HEK293T (cell line): ENCODE measurements at regions not wholly inside any gene's neighbourhood (a gene's known extent, or its start where the extent isn't known, plus 50 kb on each side); places are given as distances from the start of the nearest gene placed in this dataset.

Source experiments
- CTCF ChIA-PET: fragments of 350-600 bp; formaldehyde crosslinking; extraction: SDS; loops from one replicate; lab custom pipeline; 2021; ENCODE audit warnings: antibody characterized with exemption, inconsistent platforms; lab: Yijun Ruan, JAX
- POLR2A ChIA-PET: fragments of 350-600 bp; formaldehyde crosslinking; extraction: SDS; loops from one replicate; lab custom pipeline; 2020; ENCODE audit warnings: antibody characterized with exemption, inconsistent platforms; lab: Yijun Ruan, JAX
- DNase-seq: peaks from one replicate; pipeline ENCODE4 v3.0.0; 2012; ENCODE audit warnings: mixed read lengths; ENCODE audit errors: extremely low spot score
- ARNT ChIP-seq: fragments of 450-650 bp; IDR thresholded peaks from 2 replicates; pipeline ENCODE4 v1.6.1; 2017; ENCODE audit warnings: mild to moderate bottlenecking
- BHLHE40 ChIP-seq: fragments of 450-650 bp; IDR thresholded peaks from 2 replicates; pipeline ENCODE4 v1.6.1; 2016; ENCODE audit warnings: mild to moderate bottlenecking, moderate library complexity, borderline replicate concordance
- CTBP1 ChIP-seq: fragments of 450-650 bp; IDR thresholded peaks from 2 replicates; pipeline ENCODE4 v1.6.1; 2016; ENCODE audit warnings: borderline replicate concordance
- ELF4 ChIP-seq: fragments of 450-650 bp; IDR thresholded peaks from 2 replicates; pipeline ENCODE4 v1.6.1; 2017; ENCODE audit warnings: antibody characterized with exemption
- FOXA1 ChIP-seq: fragments of 450-650 bp; IDR thresholded peaks from 2 replicates; pipeline ENCODE4 v1.6.1; 2016; ENCODE audit warnings: mild to moderate bottlenecking
- FOXK2 ChIP-seq: fragments of 450-650 bp; IDR thresholded peaks from 2 replicates; pipeline ENCODE4 v1.6.1; 2016; ENCODE audit warnings: mild to moderate bottlenecking
- FOXM1 ChIP-seq: fragments of 450-650 bp; IDR thresholded peaks from 2 replicates; pipeline ENCODE4 v1.6.1; 2017; ENCODE audit warnings: mild to moderate bottlenecking, borderline replicate concordance
- HDGF ChIP-seq: fragments of 450-650 bp; IDR thresholded peaks from 2 replicates; pipeline ENCODE4 v1.6.1; 2017; ENCODE audit warnings: antibody characterized with exemption, borderline replicate concordance
- L3MBTL2 ChIP-seq: fragments of 450-650 bp; conservative IDR thresholded peaks from 2 replicates; pipeline ENCODE4 v1.6.1; 2016; ENCODE audit warnings: mild to moderate bottlenecking
- LEF1 ChIP-seq: fragments of 450-650 bp; IDR thresholded peaks from 2 replicates; pipeline ENCODE4 v1.6.1; 2017; ENCODE audit warnings: mild to moderate bottlenecking, borderline replicate concordance
- NFRKB ChIP-seq: fragments of 450-650 bp; IDR thresholded peaks from 2 replicates; pipeline ENCODE4 v1.6.1; 2016; ENCODE audit warnings: mild to moderate bottlenecking, moderate library complexity
- SP1 ChIP-seq: fragments of 450-650 bp; IDR thresholded peaks from 2 replicates; pipeline ENCODE4 v1.6.1; 2017
- SUZ12 ChIP-seq: fragments of 450-650 bp; IDR thresholded peaks from 2 replicates; pipeline ENCODE4 v1.6.1; 2016; ENCODE audit warnings: mild to moderate bottlenecking
- TARDBP ChIP-seq: fragments of 450-650 bp; IDR thresholded peaks from 2 replicates; pipeline ENCODE4 v1.6.1; 2016
- ZNF384 ChIP-seq: fragments of 450-650 bp; IDR thresholded peaks from 2 replicates; pipeline ENCODE4 v1.6.1; 2016
- TF ChIP-seq, protein P1 (sequence below): fragments of 450-650 bp; IDR thresholded peaks from 2 replicates; pipeline ENCODE4 v1.6.1; 2016

DNA sequence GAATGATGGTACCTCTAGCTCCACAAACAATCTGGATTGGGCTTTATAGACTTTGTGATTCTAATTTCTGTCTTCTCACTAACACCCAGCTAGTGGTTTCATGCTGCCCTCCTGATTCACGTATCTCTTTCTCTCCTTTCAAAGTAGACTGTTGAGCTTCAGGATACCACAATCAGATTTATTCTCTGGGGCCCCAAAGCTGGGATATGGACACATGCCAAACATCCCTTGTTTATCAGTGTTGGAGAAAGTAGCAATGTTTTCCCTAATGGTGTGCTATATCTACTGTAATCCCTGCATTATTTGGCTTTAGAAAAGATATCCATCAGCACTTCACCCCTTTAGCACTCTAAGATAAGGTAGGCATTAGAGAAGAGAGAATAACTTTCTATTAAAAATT is 361.0 kb downstream of the FGF10 start:
- ChIA-PET POLR2A (no interaction called here), CTCF (no interaction called here)
- no peak for TF ChIP-seq HDGF
- TF ChIP-seq FOXK2 = no peak
- no peak for TF ChIP-seq FOXA1
- TF ChIP-seq ZNF384 = no peak
- TF ChIP-seq, protein P1, sequence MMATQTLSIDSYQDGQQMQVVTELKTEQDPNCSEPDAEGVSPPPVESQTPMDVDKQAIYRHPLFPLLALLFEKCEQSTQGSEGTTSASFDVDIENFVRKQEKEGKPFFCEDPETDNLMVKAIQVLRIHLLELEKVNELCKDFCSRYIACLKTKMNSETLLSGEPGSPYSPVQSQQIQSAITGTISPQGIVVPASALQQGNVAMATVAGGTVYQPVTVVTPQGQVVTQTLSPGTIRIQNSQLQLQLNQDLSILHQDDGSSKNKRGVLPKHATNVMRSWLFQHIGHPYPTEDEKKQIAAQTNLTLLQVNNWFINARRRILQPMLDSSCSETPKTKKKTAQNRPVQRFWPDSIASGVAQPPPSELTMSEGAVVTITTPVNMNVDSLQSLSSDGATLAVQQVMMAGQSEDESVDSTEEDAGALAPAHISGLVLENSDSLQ = no peak
- no peak for TF ChIP-seq TARDBP
- no peak for TF ChIP-seq SP1
- no peak for TF ChIP-seq NFRKB
- no peak for TF ChIP-seq SUZ12
- no peak for TF ChIP-seq ELF4
- no peak for TF ChIP-seq ARNT
- no peak for TF ChIP-seq LEF1
- TF ChIP-seq CTBP1 = no peak
- no peak for TF ChIP-seq L3MBTL2
- no peak for TF ChIP-seq BHLHE40
- TF ChIP-seq FOXM1 = no peak
- no peak for DNase-seq

- TF ChIP-seq TARDBP (no peak), BHLHE40 (no peak), SUZ12 (no peak), CTBP1 (no peak), HDGF (no peak), SP1 (no peak), LEF1 (no peak), FOXA1 (no peak), ZNF384 (no peak), ARNT (no peak), FOXK2 (no peak), L3MBTL2 (no peak), FOXM1 (no peak), NFRKB (no peak), ELF4 (no peak)
- TF ChIP-seq, protein P1 = no peak
- ChIA-PET POLR2A (no interaction called here), CTCF (no interaction called here)
- no peak for DNase-seq
These were observed 366.6 kb downstream of the FGF10 start for GRCh38 chr5:44022622-44023021.

DNA sequence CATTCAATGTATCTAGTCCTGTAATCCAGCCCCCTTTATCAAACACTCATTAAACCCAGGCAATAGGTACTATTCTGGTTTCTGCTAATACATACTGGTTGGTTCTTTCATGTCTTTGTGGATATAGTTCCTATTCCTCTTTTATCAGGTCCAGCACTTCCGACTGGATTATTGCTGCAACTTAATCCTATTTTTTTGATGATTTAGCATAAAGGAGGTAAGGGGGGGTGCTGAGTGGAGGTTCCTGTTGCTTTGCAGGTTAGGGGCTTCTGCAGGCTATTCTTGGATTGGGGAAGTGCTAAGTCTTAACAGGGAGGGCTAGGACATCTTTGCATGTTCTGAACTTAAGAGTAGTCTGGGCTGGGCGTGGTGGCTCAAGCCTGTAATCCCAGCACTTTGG is 377.7 kb downstream of the FGF10 start:
- no peak for DNase-seq
- POLR2A ChIA-PET = no interaction called here
- CTCF ChIA-PET = no interaction called here
- no peak for TF ChIP-seq FOXK2
- TF ChIP-seq, protein P1 = no peak
- no peak for TF ChIP-seq HDGF
- no peak for TF ChIP-seq L3MBTL2
- no peak for TF ChIP-seq CTBP1
- no peak for TF ChIP-seq FOXM1
- no peak for TF ChIP-seq ARNT
- TF ChIP-seq LEF1 = no peak
- TF ChIP-seq BHLHE40 = no peak
- no peak for TF ChIP-seq SUZ12
- no peak for TF ChIP-seq FOXA1
- TF ChIP-seq ELF4 = no peak
- TF ChIP-seq SP1 = no peak
- TF ChIP-seq TARDBP = no peak
- no peak for TF ChIP-seq NFRKB
- no peak for TF ChIP-seq ZNF384

GRCh38 chr5:44002381-44002901 is 386.8 kb downstream of the FGF10 start:
- CTCF ChIA-PET = no interaction called here
- DNase-seq = no peak
- TF ChIP-seq SP1 (no peak), TARDBP (no peak), CTBP1 (no peak), L3MBTL2 (no peak), HDGF (no peak), FOXK2 (no peak), SUZ12 (no peak), LEF1 (no peak), ELF4 (no peak), ARNT (no peak), FOXM1 (no peak), ZNF384 (no peak), FOXA1 (no peak), BHLHE40 (no peak), NFRKB (no peak)
- TF ChIP-seq, protein P1 = no peak
- POLR2A ChIA-PET = no interaction called here

DNA sequence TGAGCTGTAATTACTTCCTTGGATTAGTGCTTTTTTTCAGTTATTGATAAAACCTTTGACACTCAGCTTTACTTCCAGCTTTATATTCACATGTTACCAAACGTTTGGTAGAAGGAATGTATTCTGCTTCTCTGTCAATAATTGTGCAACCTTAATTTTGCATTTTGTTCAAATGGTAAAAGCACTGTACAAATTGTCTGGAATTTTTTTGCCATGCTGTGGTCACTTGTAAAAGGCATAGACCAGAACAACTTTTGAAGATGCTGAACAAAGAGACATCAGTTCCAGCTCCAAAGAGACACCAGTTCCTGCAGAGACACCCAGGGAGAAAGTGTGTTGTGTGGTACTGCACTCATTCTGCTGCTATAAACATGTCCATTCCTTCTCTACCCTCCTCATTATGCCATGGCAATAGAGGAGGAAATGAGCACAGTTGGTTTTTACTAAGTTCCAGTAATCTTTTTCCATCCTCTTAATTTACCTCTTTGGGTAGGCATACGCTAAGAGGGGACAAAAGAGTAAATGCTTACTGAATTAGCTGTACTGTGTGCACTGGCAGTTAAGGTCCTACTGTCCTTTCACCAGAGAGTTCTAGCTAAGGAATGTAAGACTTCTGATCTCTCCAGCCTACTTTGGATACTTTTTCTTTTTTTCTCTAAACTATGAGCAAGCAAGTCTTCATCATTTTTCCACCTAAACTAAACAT is 387.4 kb downstream of the FGF10 start:
- no peak for DNase-seq
- ChIA-PET CTCF (no interaction called here), POLR2A (no interaction called here)
- no peak for TF ChIP-seq BHLHE40
- TF ChIP-seq L3MBTL2 = no peak
